H9 (cell line): ENCODE measurements at regions not wholly inside any gene's neighbourhood (a gene's known extent, or its start where the extent isn't known, plus 50 kb on each side); places are given as distances from the start of the nearest gene placed in this dataset.
A peak's percentile ranks its signal among the peaks of the same experiment; 100 is the strongest.

Experiments used
- DNase-seq: peaks from one replicate; pipeline ENCODE4 v3.0.0-alpha.2; 2017
- H2AFZ ChIP-seq: one replicate; pipeline ENCODE4 v1.6.1; 2013; ENCODE audit warnings: mild to moderate bottlenecking, low read length, control low read depth, moderate library complexity
- H2AK5ac ChIP-seq: 2 replicates; pipeline ENCODE4 v1.6.1; 2013; ENCODE audit warnings: low read length, control low read depth, mixed read lengths; ENCODE audit not compliant: insufficient read length
- H2BK120ac ChIP-seq: one replicate; pipeline ENCODE4 v1.6.1; 2013; ENCODE audit warnings: low read depth, mild to moderate bottlenecking, low read length, control low read depth, inconsistent platforms; ENCODE audit not compliant: poor library complexity, severe bottlenecking
- H2BK12ac ChIP-seq: 2 replicates; pipeline ENCODE4 v1.6.1; 2013; ENCODE audit warnings: low read length, control low read depth, mixed read lengths, low read depth; ENCODE audit not compliant: insufficient read length
- H2BK15ac ChIP-seq: 2 replicates; pipeline ENCODE4 v1.6.1; 2013; ENCODE audit warnings: low read depth, low read length, control low read depth
- H2BK20ac ChIP-seq: one replicate; pipeline ENCODE4 v1.6.1; 2013; ENCODE audit warnings: low read depth, mild to moderate bottlenecking, low read length, control low read depth, inconsistent platforms; ENCODE audit not compliant: poor library complexity, severe bottlenecking
- H2BK5ac ChIP-seq: 2 replicates; pipeline ENCODE4 v1.6.1; 2013; ENCODE audit warnings: low read length, control low read depth, mixed read lengths; ENCODE audit not compliant: insufficient read length
- H3K14ac ChIP-seq: 2 replicates; pipeline ENCODE4 v1.6.1; 2013; ENCODE audit warnings: low read length, control low read depth; ENCODE audit not compliant: insufficient read depth
- H3K18ac ChIP-seq: 2 replicates; pipeline ENCODE4 v1.6.1; 2013; ENCODE audit warnings: low read depth, mild to moderate bottlenecking, mixed read lengths, low read length, control low read depth; ENCODE audit not compliant: insufficient read length
- H3K23ac ChIP-seq: 2 replicates; pipeline ENCODE4 v1.6.1; 2013; ENCODE audit warnings: low read length, control low read depth, mixed read lengths, low read depth; ENCODE audit not compliant: insufficient read length
- H3K23me2 ChIP-seq: 2 replicates; pipeline ENCODE4 v1.6.1; 2013; ENCODE audit warnings: low read depth, mild to moderate bottlenecking, mixed read lengths, low read length, control low read depth; ENCODE audit not compliant: insufficient read length, poor library complexity, severe bottlenecking
- H3K27ac ChIP-seq: 2 replicates; pipeline ENCODE4 v1.5.1; 2013; ENCODE audit warnings: low read length, control low read depth, mixed read lengths, low read depth; ENCODE audit not compliant: insufficient read length
- H3K27me3 ChIP-seq: 2 replicates; pipeline ENCODE4 v1.6.1; 2013; ENCODE audit warnings: low read length, control low read depth, inconsistent platforms; ENCODE audit not compliant: insufficient read depth
- H3K4ac ChIP-seq: 2 replicates; pipeline ENCODE4 v1.6.1; 2013; ENCODE audit warnings: low read depth, mild to moderate bottlenecking, control low read depth, inconsistent platforms, low read length, moderate library complexity
- H3K4me1 ChIP-seq: 2 replicates; pipeline ENCODE4 v1.6.1; 2013; ENCODE audit warnings: low read length, control low read depth, inconsistent platforms; ENCODE audit not compliant: insufficient read depth
- H3K4me2 ChIP-seq: 2 replicates; pipeline ENCODE4 v1.6.1; 2013; ENCODE audit warnings: low read length, control low read depth, mixed read lengths; ENCODE audit not compliant: insufficient read length, insufficient read depth
- H3K56ac ChIP-seq: 2 replicates; pipeline ENCODE4 v1.6.1; 2013; ENCODE audit warnings: low read depth, mild to moderate bottlenecking, mixed read lengths, low read length, control low read depth; ENCODE audit not compliant: insufficient read length
- H3K79me1 ChIP-seq: 2 replicates; pipeline ENCODE4 v1.6.1; 2013; ENCODE audit warnings: low read depth, mild to moderate bottlenecking, moderate library complexity, low read length, control low read depth, inconsistent platforms; ENCODE audit not compliant: insufficient read depth, poor library complexity, severe bottlenecking
- H3K79me2 ChIP-seq: 2 replicates; pipeline ENCODE4 v1.6.1; 2013; ENCODE audit warnings: low read length, control low read depth, inconsistent platforms; ENCODE audit not compliant: insufficient read depth
- H3K9ac ChIP-seq: 2 replicates; pipeline ENCODE4 v1.6.1; 2013; ENCODE audit warnings: low read length, control low read depth, mixed read lengths; ENCODE audit not compliant: insufficient read length; ENCODE audit errors: extremely low read depth
- H3K9me3 ChIP-seq: one replicate; pipeline ENCODE4 v1.6.1; 2013; ENCODE audit warnings: low read depth, low read length, inconsistent platforms; ENCODE audit not compliant: control insufficient read depth
- H3T11ph ChIP-seq: one replicate; pipeline ENCODE4 v1.6.1; 2013; ENCODE audit warnings: mild to moderate bottlenecking, low read length, control low read depth, inconsistent platforms
- H4K20me1 ChIP-seq: one replicate; pipeline ENCODE4 v1.6.1; 2013; ENCODE audit not compliant: control insufficient read depth, insufficient read length, insufficient read depth
- H4K5ac ChIP-seq: 2 replicates; pipeline ENCODE4 v1.6.1; 2013; ENCODE audit warnings: low read depth, mild to moderate bottlenecking, mixed read lengths, low read length, control low read depth; ENCODE audit not compliant: insufficient read length
- H4K8ac ChIP-seq: replicated peaks from 2 replicates; pipeline ENCODE4 v1.6.1; 2013; ENCODE audit warnings: low read length, control low read depth, mixed read lengths, low read depth; ENCODE audit not compliant: insufficient read length
- H4K91ac ChIP-seq: 2 replicates; pipeline ENCODE4 v1.6.1; 2013; ENCODE audit warnings: low read depth, mild to moderate bottlenecking, moderate library complexity, mixed read lengths, low read length, control low read depth; ENCODE audit not compliant: insufficient read length
- H3K27ac Mint-ChIP-seq, 3 experiments: 2 replicates in 2 of 3; 3 replicates in 1 of 3; pipeline ENCODE4 v1.8.0; 2020 to 2021; ENCODE audit warnings: mixed read lengths in 3 of 3, mild to moderate bottlenecking in 1 of 3, moderate library complexity in 1 of 3
- H3K27me3 Mint-ChIP-seq: 2 replicates; pipeline ENCODE4 v1.8.0; 2021; ENCODE audit warnings: low read depth, mild to moderate bottlenecking, moderate library complexity, mixed read lengths
- H3K36me3 Mint-ChIP-seq, 3 experiments: 2 replicates in 2 of 3; 3 replicates in 1 of 3; pipeline ENCODE4 v1.8.0; 2020 to 2021; ENCODE audit warnings: low read depth in 3 of 3, mixed read lengths in 3 of 3; ENCODE audit not compliant: insufficient read depth in 1 of 3
- H3K4me1 Mint-ChIP-seq, 2 experiments: 2 replicates each; pipeline ENCODE4 v1.8.0; 2020; ENCODE audit warnings: mixed read lengths in 2 of 2
- H3K4me3 Mint-ChIP-seq, 2 experiments: 2 replicates in 1 of 2; 3 replicates in 1 of 2; pipeline ENCODE4 v1.8.0; 2020 to 2021; ENCODE audit warnings: mild to moderate bottlenecking in 2 of 2, mixed read lengths in 2 of 2, moderate library complexity in 1 of 2
- H3K9me3 Mint-ChIP-seq, 2 experiments: 2 replicates in 1 of 2; 3 replicates in 1 of 2; pipeline ENCODE4 v1.8.0; 2020; ENCODE audit warnings: mild to moderate bottlenecking in 2 of 2, mixed read lengths in 2 of 2, moderate library complexity in 1 of 2
- CTCF ChIP-seq: fragments of 200-600 bp; sonication (generic); conservative IDR thresholded peaks from 3 replicates; pipeline ENCODE4 v1.8.0; 2021; ENCODE audit warnings: antibody characterized with exemption, mild to moderate bottlenecking
- WGBS: extraction: QIAGEN DNeasy Blood & Tissue Kit; methylation state at CpG from one replicate; pipeline ENCODE4 v1.1.7; 2013; ENCODE audit warnings: missing lambda C conversion rate, low lambda C conversion rate, mixed read lengths; ENCODE audit not compliant: insufficient read length; ENCODE audit errors: extremely low coverage; 5-methylcytosine and 5-hydroxymethylcytosine counted together

- no peak overlapping the region for H3K4me2 ChIP-seq
Measured at GRCh38 chr4:74536557-74536956, 91.6 kb downstream of the AREG start.

More at GRCh38 chr4:74536557-74536956, 91.6 kb downstream of the AREG start:
- Histone ChIP-seq H2BK20ac (no peak overlapping the region), H2BK12ac (no peak overlapping the region), H2BK5ac (no peak overlapping the region), H3K14ac (no peak overlapping the region), H3T11ph (no peak overlapping the region), H2AFZ (no peak overlapping the region), H2BK15ac (no peak overlapping the region), H4K5ac (no peak overlapping the region), H3K27me3 (no peaks in the 10 kb centered on the region), H3K79me1 (no peaks in the 10 kb centered on the region), H4K8ac (no peak overlapping the region), H3K79me2 (no peaks in the 10 kb centered on the region), H3K18ac (no peak overlapping the region), H3K56ac (no peak overlapping the region), H2AK5ac (no peak overlapping the region), H3K4ac (no peak overlapping the region), H2BK120ac (no peak overlapping the region), H3K27ac (no peak overlapping the region), H4K91ac (no peak overlapping the region), H3K9me3 (no peaks in the 10 kb centered on the region), H4K20me1 (no peaks in the 10 kb centered on the region), H3K23ac (no peak overlapping the region), H3K4me1 (no peaks in the 10 kb centered on the region; the same call in 1 of the 2 replicates), H3K23me2 (no peaks in the 10 kb centered on the region), H3K9ac (no peak overlapping the region)
- no peaks in the 10 kb centered on the region for H3K9me3 Mint-ChIP-seq
- no peak overlapping the region for H3K27ac Mint-ChIP-seq
- H3K27me3 Mint-ChIP-seq, result no peaks in the 10 kb centered on the region
- no peak overlapping the region for H3K4me3 Mint-ChIP-seq
- H3K4me1 Mint-ChIP-seq, result peaks cover 2 to 3% of the 10 kb centered on the region in 2 experiments; a peak in 3 of 4 replicates
- no peak for DNase-seq
- no peaks in the 10 kb centered on the region for H3K36me3 Mint-ChIP-seq
- peak; percentile 28; the same call in 1 of the 3 replicates for TF ChIP-seq CTCF
- WGBS, result no CpG with 5 or more reads among the region's 1 CpG
